Ecto neural progenitor cell (in vitro differentiated cells): ENCODE measurements at regions not wholly inside any gene's neighbourhood (a gene's known extent, or its start where the extent isn't known, plus 50 kb on each side); places are given as distances from the start of the nearest gene placed in this dataset.

Experiments used
- DNase-seq: peaks from one replicate; pipeline ENCODE4 v3.0.0-alpha.2; 2018; ENCODE audit warnings: low spot score

DNA sequence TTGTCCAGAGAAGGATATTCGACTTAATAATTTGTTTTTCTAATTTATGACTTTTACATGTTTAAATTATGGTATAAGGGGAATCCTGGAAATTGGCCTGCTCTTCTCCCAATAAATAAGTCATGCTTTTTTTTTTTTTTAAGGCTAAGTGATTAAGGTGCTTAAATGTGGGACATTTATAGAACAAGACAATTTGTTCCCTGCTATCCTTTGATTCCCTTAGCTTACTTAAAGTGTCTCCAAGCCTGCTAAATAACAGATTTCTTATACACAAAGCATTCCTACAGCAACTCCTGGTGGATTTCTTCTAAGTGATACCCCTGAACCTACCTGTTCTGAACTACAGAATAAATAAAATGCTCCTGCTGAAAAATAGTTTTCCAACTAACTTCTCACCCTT is 233.0 kb upstream of the UGT8 start:
- DNase-seq: no peak

- DNase-seq: no peak
Measured at GRCh38 chr4:114366368-114366767, 232.2 kb upstream of the UGT8 start.

GRCh38 chr4:114368751-114369150 is 229.9 kb upstream of the UGT8 start:
- DNase-seq: no peak

- no peak for DNase-seq
Measured at GRCh38 chr4:114373508-114373907, 225.1 kb upstream of the UGT8 start.

GRCh38 chr4:114378305-114378903 is 220.2 kb upstream of the UGT8 start:
- no peak for DNase-seq

- DNase-seq: no peak
Measured at GRCh38 chr4:114383067-114383466, 215.5 kb upstream of the UGT8 start.

DNA sequence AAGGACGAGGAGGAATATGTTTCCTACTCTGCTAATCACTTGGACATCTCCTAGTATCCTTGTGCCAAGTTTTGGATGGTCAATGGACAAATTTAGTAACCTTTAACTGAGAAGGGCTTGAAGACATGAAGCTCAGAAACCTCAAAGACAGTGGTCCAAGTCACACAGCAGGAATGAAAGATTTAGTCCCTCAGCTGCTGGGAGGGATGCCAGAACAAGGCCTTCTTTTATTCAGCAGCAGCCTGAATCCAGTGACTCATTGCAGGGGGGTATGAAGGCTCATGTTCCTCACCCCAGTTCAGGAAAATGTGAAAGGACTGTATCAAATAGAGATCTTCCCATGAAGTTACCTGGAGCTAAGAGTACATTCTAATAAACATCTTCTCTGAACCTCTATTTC is 214.9 kb upstream of the UGT8 start:
- DNase-seq: no peak

DNA sequence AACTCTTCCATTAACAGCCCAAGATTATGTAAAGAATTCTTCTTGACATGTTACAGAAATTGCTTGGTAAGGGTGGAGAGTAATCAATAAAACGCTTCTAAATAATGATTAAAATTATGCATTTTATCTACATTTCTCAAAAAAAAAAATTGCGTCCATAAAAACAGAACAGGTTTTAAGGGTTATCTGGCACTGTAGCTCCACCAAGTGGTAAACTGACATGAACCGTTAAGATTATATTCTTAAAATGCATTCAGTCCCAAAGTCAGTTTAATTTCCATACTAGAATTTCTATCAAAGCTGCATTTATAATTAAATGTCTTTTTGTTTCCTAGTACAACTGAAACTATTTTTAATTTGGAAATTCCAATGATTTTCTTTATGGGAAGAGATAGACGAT is 214.0 kb upstream of the UGT8 start:
- DNase-seq: no peak

DNA sequence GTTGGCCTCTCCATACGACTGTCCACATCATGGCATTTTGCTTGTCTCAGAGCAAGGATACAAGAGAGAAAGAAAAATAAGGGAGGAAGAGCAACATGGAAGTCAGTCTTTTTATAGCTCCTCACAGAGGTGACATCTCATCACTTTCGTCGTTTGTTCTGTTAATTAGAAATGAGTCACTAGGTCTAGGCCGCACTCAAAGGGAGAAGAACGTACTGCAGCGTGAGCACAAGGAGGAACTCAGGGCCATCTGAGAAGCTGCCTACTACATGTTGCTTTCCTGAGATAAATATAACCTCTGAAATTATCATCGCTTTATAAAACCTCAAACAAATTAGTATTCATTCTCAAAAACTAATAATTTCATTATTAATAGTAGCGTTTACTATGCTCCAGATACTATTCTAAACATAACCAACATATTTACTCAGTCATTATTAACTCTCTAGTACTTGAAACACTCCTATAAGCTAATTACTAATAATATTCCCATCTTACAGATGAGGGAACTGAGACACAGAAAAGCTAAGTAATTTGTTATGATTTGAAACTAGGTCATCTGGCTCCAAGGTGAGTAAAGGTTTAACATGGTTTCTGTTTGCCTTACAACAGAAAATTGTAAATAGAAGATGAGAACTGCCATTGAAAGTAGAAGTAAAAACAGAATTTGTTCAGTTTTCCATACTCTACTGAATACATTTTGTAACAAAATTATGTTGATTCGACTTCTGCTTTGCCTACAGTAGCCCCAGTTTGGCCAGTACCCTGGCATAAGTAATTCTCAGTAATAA is 213.2 kb upstream of the UGT8 start:
- no peak for DNase-seq

GRCh38 chr4:114386637-114387233 is 211.9 kb upstream of the UGT8 start:
- no peak for DNase-seq

DNA sequence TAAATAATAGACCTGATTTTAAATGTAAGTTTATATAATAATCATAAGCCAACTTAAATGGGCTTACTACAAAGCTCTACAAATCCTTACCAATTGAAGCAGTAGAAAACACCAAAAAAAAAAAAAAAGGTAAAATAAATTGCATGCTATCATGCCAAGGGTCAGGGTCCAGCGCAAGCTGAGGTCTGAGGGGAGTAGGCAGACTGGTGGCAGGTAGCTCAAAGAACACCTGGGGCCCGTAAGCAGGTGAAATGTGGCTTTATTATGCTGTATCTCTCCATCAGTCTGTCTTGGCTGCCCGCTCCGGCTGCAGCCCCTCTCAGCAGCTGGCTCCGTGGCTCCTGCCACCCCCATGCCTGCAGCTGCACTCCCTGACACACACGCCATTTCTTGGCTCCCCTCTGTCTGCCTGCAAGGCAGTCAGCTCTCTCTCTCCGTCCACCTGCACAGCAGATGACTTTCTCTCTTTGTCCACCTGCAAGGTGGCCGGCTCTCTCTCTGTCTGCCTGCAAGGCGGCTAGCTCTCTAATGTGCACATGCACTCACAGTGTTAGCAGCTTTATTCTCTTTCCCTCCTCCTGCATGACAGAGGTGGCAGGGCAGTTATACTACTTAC is 209.4 kb upstream of the UGT8 start:
- no peak for DNase-seq

GRCh38 chr4:114393295-114394038 is 205.1 kb upstream of the UGT8 start:
- DNase-seq: no peak

- no peak for DNase-seq
Measured at GRCh38 chr4:114396808-114397207, 201.8 kb upstream of the UGT8 start.

GRCh38 chr4:114398410-114398809 is 200.2 kb upstream of the UGT8 start:
- DNase-seq: no peak

GRCh38 chr4:114399105-114399504 is 199.5 kb upstream of the UGT8 start:
- peak; percentile 55 for DNase-seq

DNA sequence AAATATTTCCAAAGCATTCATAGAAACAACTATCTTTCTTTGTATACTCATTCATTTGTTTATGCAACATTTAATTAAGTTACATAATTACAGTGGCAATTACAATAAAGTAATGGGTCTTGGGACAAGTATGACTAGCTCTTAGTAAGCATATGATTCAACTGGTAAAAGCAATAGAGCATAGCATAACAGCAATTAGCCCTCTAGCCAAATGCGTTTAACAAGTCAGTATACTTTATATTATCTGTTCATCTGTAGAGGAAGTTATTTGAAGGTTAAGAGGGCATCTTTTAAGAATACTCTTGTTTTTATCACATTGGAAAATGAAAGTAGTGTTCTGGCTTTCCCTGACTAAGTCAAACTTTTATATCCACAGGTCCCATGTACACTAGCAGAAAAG is 198.1 kb upstream of the UGT8 start:
- no peak for DNase-seq

GRCh38 chr4:114401483-114401882 is 197.1 kb upstream of the UGT8 start:
- DNase-seq: no peak

DNA sequence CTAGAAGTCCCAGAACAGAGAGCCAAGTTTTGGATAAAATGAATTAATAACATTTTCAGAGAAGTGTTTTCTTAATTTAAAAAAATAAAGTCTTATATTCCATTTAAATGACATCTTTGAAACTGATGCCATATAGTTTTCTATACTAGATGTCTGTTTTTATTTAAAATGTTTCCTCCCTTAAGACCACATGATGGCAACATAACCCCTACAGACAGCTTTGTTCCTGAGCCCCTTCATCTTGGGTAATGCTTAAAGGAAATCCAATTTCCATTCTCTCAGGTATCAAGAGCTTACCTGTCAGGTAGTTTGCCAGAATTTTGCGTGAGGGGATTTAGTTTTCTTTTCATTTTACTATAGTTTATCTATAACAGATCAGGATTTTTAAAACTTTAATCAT is 181.4 kb upstream of the UGT8 start:
- DNase-seq: no peak

GRCh38 chr4:114420069-114420468 is 178.5 kb upstream of the UGT8 start:
- no peak for DNase-seq

- DNase-seq: no peak
Measured at GRCh38 chr4:114423582-114423981, 175.0 kb upstream of the UGT8 start.

- no peak for DNase-seq
Measured at GRCh38 chr4:114435116-114435515, 163.5 kb upstream of the UGT8 start.

DNA sequence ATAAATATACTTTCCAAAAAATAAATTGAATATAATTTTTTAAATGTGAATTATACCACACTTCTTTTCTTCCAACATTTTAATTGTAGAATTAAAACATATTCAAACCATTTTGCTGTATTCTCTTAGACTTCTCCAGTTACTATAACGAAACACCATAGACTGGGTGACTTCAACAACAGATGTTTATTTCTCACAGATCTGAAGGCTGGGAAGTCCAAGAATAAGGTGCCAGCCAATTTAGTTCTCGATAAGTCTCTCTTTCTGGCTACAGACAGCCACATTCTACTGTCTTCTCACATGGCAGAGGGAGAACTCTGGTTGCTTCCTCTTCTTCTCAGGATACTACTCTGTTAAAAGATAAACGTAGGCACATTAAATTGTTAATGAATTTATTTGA is 155.8 kb upstream of the UGT8 start:
- DNase-seq: no peak
